Activated naive CD8-positive, alpha-beta T cell treated with anti-CD3 and anti-CD28 coated beads for 36 hours (primary cell): ENCODE measurements at regions not wholly inside any gene's neighbourhood (a gene's known extent, or its start where the extent isn't known, plus 50 kb on each side); places are given as distances from the start of the nearest gene placed in this dataset.

Experiments
- DNase-seq: peaks from one replicate; pipeline ENCODE4 v3.0.0; 2021
- H3K27ac Mint-ChIP-seq: one replicate; pipeline ENCODE4 v1.8.0; 2022; ENCODE audit warnings: mild to moderate bottlenecking, moderate library complexity, mixed read lengths
- H3K27me3 Mint-ChIP-seq: one replicate; pipeline ENCODE4 v1.8.0; 2022; ENCODE audit warnings: mild to moderate bottlenecking, mixed read lengths
- H3K36me3 Mint-ChIP-seq: one replicate; pipeline ENCODE4 v1.8.0; 2021; ENCODE audit warnings: mild to moderate bottlenecking, mixed read lengths
- H3K4me1 Mint-ChIP-seq: one replicate; pipeline ENCODE4 v1.8.0; 2021; ENCODE audit warnings: mixed read lengths
- H3K4me3 Mint-ChIP-seq: one replicate; pipeline ENCODE4 v1.8.0; 2022; ENCODE audit warnings: mild to moderate bottlenecking, moderate library complexity, mixed read lengths
- H3K9me3 Mint-ChIP-seq: one replicate; pipeline ENCODE4 v1.8.0; 2022; ENCODE audit warnings: mixed read lengths

- no peak for DNase-seq
- Mint-ChIP-seq H3K36me3 (no peaks in the 10 kb centered on the region), H3K27me3 (no peaks in the 10 kb centered on the region), H3K27ac (no peak overlapping the region), H3K9me3 (peaks cover 21% of the 10 kb centered on the region), H3K4me3 (no peak overlapping the region), H3K4me1 (no peaks in the 10 kb centered on the region)
Observed at GRCh38 chr10:36191009-36191408, 548.9 kb upstream of the FZD8 start.

GRCh38 chr10:36188461-36188860, 546.4 kb upstream of the FZD8 start:
- no peak for DNase-seq
- H3K27ac Mint-ChIP-seq = no peak overlapping the region
- H3K36me3 Mint-ChIP-seq = no peaks in the 10 kb centered on the region
- H3K4me1 Mint-ChIP-seq = no peaks in the 10 kb centered on the region
- no peaks in the 10 kb centered on the region for H3K27me3 Mint-ChIP-seq
- H3K9me3 Mint-ChIP-seq = peaks cover 18% of the 10 kb centered on the region
- no peak overlapping the region for H3K4me3 Mint-ChIP-seq

GRCh38 chr10:36188080-36188453, 546.0 kb upstream of the FZD8 start:
- H3K4me1 Mint-ChIP-seq = no peaks in the 10 kb centered on the region
- no peak overlapping the region for H3K4me3 Mint-ChIP-seq
- no peak for DNase-seq
- H3K9me3 Mint-ChIP-seq = peaks cover 18% of the 10 kb centered on the region
- H3K27me3 Mint-ChIP-seq = no peaks in the 10 kb centered on the region
- no peaks in the 10 kb centered on the region for H3K36me3 Mint-ChIP-seq
- no peak overlapping the region for H3K27ac Mint-ChIP-seq

GRCh38 chr10:36187380-36188079, 545.4 kb upstream of the FZD8 start:
- Mint-ChIP-seq H3K4me1 (no peaks in the 10 kb centered on the region), H3K36me3 (no peaks in the 10 kb centered on the region), H3K27me3 (no peaks in the 10 kb centered on the region), H3K9me3 (peaks cover 15% of the 10 kb centered on the region), H3K27ac (no peak overlapping the region), H3K4me3 (no peak overlapping the region)
- DNase-seq = no peak

- no peak overlapping the region for H3K27ac Mint-ChIP-seq
- H3K36me3 Mint-ChIP-seq = no peaks in the 10 kb centered on the region
- no peaks in the 10 kb centered on the region for H3K27me3 Mint-ChIP-seq
- H3K4me1 Mint-ChIP-seq = no peaks in the 10 kb centered on the region
- H3K9me3 Mint-ChIP-seq = peaks cover 6% of the 10 kb centered on the region
- no peak for DNase-seq
- no peak overlapping the region for H3K4me3 Mint-ChIP-seq
Observed at GRCh38 chr10:36185097-36185496, 543.0 kb upstream of the FZD8 start.

GRCh38 chr10:36183726-36184125, 541.6 kb upstream of the FZD8 start:
- Mint-ChIP-seq H3K4me1 (no peaks in the 10 kb centered on the region), H3K9me3 (peaks cover 4% of the 10 kb centered on the region), H3K4me3 (no peak overlapping the region), H3K36me3 (no peaks in the 10 kb centered on the region), H3K27ac (no peak overlapping the region), H3K27me3 (no peaks in the 10 kb centered on the region)
- DNase-seq = no peak

- no peaks in the 10 kb centered on the region for H3K27me3 Mint-ChIP-seq
- H3K4me1 Mint-ChIP-seq = no peaks in the 10 kb centered on the region
- H3K27ac Mint-ChIP-seq = no peak overlapping the region
- no peak for DNase-seq
- H3K36me3 Mint-ChIP-seq = no peaks in the 10 kb centered on the region
- H3K4me3 Mint-ChIP-seq = no peak overlapping the region
- peaks cover 4% of the 10 kb centered on the region for H3K9me3 Mint-ChIP-seq
Observed at GRCh38 chr10:36183056-36183455, 541.0 kb upstream of the FZD8 start.

GRCh38 chr10:36182606-36183005, 540.5 kb upstream of the FZD8 start:
- Mint-ChIP-seq H3K27ac (no peak overlapping the region), H3K27me3 (no peaks in the 10 kb centered on the region), H3K4me3 (no peak overlapping the region), H3K4me1 (no peaks in the 10 kb centered on the region), H3K36me3 (no peaks in the 10 kb centered on the region), H3K9me3 (peaks cover 4% of the 10 kb centered on the region)
- no peak for DNase-seq

GRCh38 chr10:36182179-36182566, 540.1 kb upstream of the FZD8 start:
- no peak for DNase-seq
- no peaks in the 10 kb centered on the region for H3K4me1 Mint-ChIP-seq
- H3K36me3 Mint-ChIP-seq = no peaks in the 10 kb centered on the region
- H3K27me3 Mint-ChIP-seq = no peaks in the 10 kb centered on the region
- no peak overlapping the region for H3K27ac Mint-ChIP-seq
- no peak overlapping the region for H3K4me3 Mint-ChIP-seq
- peaks cover 4% of the 10 kb centered on the region for H3K9me3 Mint-ChIP-seq

- H3K4me3 Mint-ChIP-seq = no peak overlapping the region
- DNase-seq = no peak
- H3K4me1 Mint-ChIP-seq = no peaks in the 10 kb centered on the region
- no peak overlapping the region for H3K27ac Mint-ChIP-seq
- H3K27me3 Mint-ChIP-seq = no peaks in the 10 kb centered on the region
- H3K36me3 Mint-ChIP-seq = no peaks in the 10 kb centered on the region
- H3K9me3 Mint-ChIP-seq = peaks cover 4% of the 10 kb centered on the region
Observed at GRCh38 chr10:36181426-36182178, 539.5 kb upstream of the FZD8 start.

- no peaks in the 10 kb centered on the region for H3K4me1 Mint-ChIP-seq
- no peak overlapping the region for H3K4me3 Mint-ChIP-seq
- peaks cover 2% of the 10 kb centered on the region for H3K9me3 Mint-ChIP-seq
- no peaks in the 10 kb centered on the region for H3K36me3 Mint-ChIP-seq
- no peaks in the 10 kb centered on the region for H3K27me3 Mint-ChIP-seq
- H3K27ac Mint-ChIP-seq = no peak overlapping the region
- no peak for DNase-seq
Observed at GRCh38 chr10:36178616-36179015, 536.5 kb upstream of the FZD8 start.

- H3K36me3 Mint-ChIP-seq = no peaks in the 10 kb centered on the region
- H3K4me3 Mint-ChIP-seq = no peak overlapping the region
- H3K9me3 Mint-ChIP-seq = peaks cover 2% of the 10 kb centered on the region
- no peaks in the 10 kb centered on the region for H3K4me1 Mint-ChIP-seq
- no peak for DNase-seq
- no peak overlapping the region for H3K27ac Mint-ChIP-seq
- H3K27me3 Mint-ChIP-seq = no peaks in the 10 kb centered on the region
Observed at GRCh38 chr10:36177071-36177470, 535.0 kb upstream of the FZD8 start.

- DNase-seq = no peak
- Mint-ChIP-seq H3K4me3 (no peak overlapping the region), H3K27me3 (no peaks in the 10 kb centered on the region), H3K36me3 (no peaks in the 10 kb centered on the region), H3K27ac (no peak overlapping the region), H3K9me3 (peaks cover 2% of the 10 kb centered on the region), H3K4me1 (no peaks in the 10 kb centered on the region)
Observed at GRCh38 chr10:36175954-36176353, 533.9 kb upstream of the FZD8 start.

- H3K4me3 Mint-ChIP-seq = no peak overlapping the region
- no peak overlapping the region for H3K27ac Mint-ChIP-seq
- no peak for DNase-seq
- peaks cover 2% of the 10 kb centered on the region for H3K9me3 Mint-ChIP-seq
- no peaks in the 10 kb centered on the region for H3K27me3 Mint-ChIP-seq
- H3K36me3 Mint-ChIP-seq = no peaks in the 10 kb centered on the region
- no peaks in the 10 kb centered on the region for H3K4me1 Mint-ChIP-seq
Observed at GRCh38 chr10:36173364-36173763, 531.3 kb upstream of the FZD8 start.

GRCh38 chr10:36171953-36172940, 530.2 kb upstream of the FZD8 start:
- no peak overlapping the region for H3K27ac Mint-ChIP-seq
- no peak for DNase-seq
- peaks cover 2% of the 10 kb centered on the region for H3K9me3 Mint-ChIP-seq
- no peaks in the 10 kb centered on the region for H3K4me1 Mint-ChIP-seq
- H3K27me3 Mint-ChIP-seq = no peaks in the 10 kb centered on the region
- no peak overlapping the region for H3K4me3 Mint-ChIP-seq
- no peaks in the 10 kb centered on the region for H3K36me3 Mint-ChIP-seq
